Suppressor macrophage treated with lipopolysaccharide for 1 hour (primary cell): ENCODE measurements at regions not wholly inside any gene's neighbourhood (a gene's known extent, or its start where the extent isn't known, plus 50 kb on each side); places are given as distances from the start of the nearest gene placed in this dataset.
"Not testable (repeated sequence)": the region's sequence is repeated elsewhere in the genome, so short reads cannot be mapped to it uniquely, and the experiment has no call there.

ENCODE experiments used
- DNase-seq, 3 donors: peaks; one replicate each; pipeline ENCODE4 v3.0.0-alpha.2; 2020 to 2022

DNA sequence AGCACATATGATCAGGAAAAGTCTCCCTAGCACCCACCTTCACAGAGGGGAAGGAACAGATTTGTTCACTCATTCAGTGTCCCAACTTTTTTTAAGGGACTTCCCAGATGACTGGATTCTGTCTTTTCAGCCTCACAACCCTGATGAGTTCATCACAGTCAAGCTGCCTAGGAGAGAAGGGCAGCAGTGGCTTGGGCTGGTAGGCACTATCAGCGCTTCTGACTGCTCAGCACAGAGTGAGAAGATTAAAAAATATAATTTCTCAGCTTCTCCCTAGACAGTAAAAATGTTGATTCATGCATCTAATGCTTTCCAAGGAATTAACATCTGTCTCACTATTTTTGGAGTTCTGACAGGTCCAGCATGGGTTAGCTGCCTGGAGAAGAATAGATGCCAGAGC, 328.2 kb downstream of the DTHD1 start:
- peak; percentile 4 to 21 (median 4) for DNase-seq

DNA sequence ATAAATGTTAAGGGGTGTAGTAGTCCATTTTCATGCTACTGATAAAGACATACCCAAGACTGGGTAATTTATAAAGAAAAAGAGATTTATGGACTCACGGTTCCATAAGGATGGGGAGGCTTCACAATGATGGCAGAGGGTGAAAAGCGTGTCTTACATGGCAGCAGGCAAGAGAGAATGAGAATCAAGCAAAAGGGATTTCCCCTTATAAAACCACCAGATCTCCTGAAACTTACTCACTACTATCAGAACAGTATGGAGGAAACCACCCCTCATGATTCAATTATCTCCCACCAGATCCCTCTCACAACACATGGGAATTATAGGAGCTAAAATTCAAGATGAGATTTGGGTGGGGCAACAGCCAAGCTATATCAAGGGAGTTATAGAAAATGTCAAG, 329.2 kb downstream of the DTHD1 start:
- DNase-seq: no peak

DNA sequence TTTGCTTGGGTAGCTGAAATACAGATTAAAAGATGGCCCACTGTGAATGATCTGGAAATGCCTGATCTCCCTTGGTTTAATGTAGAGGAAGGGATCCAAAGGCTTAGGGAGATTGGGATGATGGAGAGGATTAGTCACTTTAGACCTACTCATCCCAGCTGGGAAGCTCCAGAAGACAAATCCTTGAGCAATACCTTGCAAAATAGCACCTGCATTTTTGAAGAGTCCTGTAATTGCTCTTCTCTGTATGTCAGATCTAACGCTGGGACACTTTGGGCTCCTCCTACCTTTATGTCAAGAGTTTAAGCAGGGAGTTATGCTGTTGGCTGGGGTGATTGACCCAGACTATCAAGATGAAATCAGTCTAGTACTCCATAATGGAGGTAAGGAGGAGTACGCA, 331.7 kb downstream of the DTHD1 start:
- DNase-seq: not testable (repeated sequence)

DNA sequence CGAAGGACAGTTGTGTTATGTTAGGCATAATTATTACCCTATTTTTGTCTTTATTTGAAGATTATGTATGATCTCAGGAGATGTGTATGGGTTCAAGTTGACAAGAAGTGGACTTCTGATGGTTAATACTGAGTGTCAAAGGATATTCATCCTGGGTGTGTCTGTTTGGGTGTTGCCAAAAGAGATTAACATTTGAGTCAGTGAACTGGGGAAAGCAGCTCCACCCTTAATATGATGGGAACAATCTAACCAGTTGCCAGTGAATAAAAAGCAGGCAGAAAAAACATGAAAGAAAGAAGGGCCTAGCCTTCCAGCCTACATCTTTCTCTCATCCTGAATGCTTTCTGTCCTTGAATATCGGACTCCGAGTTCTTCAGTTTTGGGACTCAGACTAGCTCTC, 332.6 kb downstream of the DTHD1 start:
- DNase-seq: no peak

DNA sequence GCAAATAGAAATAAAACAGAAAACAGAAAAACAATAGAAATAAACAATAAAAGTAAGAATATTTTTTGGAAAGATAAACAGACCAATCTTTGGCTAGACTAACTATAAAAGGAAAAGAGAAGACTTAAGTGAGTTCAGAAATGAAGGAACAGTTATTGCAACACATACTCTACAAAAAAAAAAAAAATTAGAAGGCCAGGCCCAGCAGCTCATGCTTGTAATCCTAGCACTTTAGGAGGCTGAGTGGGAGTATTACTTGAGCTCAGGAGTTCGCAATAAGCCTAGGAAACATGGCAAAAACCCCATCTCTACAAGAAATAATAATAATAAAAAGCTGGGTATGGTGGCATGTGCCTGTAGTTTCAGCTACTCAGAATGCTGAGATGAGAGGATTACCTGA, 336.7 kb downstream of the DTHD1 start:
- no peak for DNase-seq

DNA sequence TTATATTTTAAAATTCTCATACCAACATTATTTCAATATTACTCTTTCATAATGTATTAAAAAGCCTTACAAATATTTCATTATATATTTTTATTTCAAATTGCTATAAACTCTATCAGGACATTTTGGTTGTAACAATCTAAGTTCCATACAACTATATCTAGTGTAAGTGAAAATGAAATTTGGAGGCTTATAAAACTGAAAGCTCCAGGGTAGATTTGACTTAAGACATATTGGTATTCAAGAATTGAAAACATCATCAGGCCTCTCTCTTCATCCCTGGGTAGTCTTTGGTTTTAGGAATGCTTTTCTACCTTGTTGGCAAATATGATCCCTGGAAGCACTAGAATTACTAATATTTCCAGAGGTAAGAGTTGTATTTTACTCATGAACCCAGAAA, 342.6 kb downstream of the DTHD1 start:
- no peak for DNase-seq

DNA sequence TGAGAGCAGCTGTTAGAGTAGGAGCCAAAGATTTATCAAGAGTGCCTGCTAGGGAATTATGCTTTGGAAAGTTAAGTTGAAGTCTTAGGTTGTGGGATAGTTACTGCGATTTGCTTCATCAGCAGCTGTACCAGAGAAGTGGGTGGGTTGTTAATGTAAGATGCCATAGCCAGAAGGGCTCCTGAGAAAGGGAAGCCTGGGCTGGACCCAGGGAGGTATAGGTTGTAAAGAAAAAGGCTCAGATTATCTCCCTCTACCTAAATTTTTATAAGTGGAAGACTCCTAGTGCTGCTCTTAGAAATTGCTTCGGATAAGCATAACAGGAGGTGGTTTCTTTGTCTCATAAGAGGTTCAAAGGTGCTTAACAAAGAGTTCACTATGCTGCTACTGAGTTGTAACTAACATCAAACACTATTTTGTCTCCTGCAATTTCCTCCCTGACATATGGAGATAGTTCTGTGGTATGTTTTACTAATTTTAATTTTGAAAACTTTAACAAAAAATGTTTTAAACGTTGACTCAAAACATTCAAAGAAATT, 356.9 kb downstream of the DTHD1 start:
- no peak for DNase-seq

DNA sequence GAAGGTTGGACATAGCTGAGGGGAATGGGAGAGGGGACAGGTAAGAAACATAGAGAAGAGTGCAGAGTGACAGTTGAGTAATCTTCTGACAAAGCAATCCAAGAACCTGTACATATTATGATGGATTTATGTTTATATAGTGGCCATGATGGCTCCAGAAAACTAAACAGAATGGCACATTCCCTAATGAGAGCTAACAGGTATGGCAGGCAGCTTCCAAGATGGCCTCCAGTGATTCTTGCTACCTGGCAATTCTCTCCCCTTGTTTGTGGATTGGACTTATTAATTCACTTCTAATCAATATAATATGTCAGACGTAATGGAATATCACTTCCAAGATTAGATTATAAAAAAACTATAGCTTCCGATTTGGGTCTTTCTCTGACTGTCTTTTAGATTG, 359.5 kb downstream of the DTHD1 start:
- DNase-seq: no peak

DNA sequence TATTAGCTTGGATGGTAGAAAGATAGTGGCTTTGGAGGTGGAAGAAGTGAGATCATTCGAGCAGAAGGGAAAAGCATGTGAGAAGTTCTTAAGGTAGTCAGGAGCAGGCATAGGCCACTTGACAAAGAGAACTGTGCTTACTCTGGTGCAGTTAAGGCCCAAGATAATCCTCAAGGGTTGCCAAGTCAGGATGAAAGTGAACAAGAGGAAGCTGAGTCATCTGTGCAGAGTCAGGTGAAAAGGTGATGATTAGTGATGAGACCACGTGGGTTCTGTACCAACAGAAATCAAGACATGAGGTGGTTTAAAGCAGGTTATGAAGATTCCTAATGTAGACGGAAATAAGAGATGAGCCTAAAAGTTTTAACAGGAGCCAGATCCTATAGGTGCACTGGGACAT, 369.8 kb downstream of the DTHD1 start:
- no peak for DNase-seq

DNA sequence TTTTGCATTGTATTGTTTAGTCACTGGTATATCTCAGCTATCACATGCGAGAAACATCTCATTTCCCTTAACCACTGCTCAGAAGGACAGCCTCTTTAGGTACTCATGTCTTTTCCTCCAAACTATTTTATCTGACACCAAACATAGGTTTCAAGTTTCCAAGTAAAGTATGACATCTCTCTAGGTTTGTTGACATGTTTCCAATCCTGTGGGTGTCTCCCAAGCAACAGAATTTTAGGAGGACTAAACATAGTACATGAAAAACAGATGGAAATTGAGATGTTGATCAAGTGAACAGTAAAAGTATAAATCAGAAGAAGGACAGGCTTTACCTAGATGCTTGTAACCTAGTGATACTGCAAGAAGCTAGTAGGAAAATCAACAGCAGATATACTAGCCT, 371.4 kb downstream of the DTHD1 start:
- DNase-seq: no peak

DNA sequence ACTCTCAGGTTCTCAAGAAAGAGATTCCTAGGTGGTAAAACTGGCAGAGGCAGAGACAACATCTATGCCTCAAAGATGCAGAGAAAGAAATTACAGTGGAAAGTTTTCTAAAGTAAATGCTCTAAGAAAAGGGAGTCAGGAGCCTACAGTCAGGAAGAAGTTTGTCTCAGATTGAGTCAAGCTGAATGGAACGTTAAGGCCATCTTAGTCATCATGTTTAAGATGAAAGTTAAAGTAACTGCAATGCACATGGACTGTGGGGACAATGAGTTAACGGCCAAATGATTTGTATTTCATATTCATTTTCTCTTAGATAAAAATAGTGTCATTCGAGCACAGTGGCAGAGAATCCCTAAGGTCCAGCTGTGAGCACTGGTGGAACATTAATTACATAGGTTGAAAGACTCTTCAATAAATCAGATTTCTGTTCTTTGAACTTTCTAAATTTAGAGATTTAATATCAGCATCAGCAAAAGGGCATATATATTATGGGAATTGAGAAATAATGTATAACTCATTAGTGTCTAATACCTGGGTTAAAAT, 384.6 kb downstream of the DTHD1 start:
- DNase-seq: no peak

DNA sequence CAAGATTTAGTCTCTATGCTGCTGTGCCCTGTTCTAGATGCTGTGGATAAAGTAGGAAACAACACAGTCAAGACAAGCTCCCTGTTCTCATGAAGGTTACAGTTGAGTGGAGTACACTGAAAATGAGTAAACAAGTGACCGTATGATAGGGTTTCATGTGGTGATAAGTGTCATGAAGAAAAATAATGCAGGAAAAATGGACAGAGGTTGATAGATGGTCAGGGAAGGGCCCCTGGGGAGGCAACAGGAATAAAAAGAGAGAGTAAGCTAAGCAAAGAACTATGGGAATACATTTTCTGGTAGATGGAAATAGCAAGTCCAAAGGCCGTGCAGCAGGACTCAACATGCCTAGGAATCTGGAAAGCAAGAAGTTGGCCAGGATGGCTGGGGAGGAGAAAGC, 394.0 kb downstream of the DTHD1 start:
- no peak for DNase-seq

DNA sequence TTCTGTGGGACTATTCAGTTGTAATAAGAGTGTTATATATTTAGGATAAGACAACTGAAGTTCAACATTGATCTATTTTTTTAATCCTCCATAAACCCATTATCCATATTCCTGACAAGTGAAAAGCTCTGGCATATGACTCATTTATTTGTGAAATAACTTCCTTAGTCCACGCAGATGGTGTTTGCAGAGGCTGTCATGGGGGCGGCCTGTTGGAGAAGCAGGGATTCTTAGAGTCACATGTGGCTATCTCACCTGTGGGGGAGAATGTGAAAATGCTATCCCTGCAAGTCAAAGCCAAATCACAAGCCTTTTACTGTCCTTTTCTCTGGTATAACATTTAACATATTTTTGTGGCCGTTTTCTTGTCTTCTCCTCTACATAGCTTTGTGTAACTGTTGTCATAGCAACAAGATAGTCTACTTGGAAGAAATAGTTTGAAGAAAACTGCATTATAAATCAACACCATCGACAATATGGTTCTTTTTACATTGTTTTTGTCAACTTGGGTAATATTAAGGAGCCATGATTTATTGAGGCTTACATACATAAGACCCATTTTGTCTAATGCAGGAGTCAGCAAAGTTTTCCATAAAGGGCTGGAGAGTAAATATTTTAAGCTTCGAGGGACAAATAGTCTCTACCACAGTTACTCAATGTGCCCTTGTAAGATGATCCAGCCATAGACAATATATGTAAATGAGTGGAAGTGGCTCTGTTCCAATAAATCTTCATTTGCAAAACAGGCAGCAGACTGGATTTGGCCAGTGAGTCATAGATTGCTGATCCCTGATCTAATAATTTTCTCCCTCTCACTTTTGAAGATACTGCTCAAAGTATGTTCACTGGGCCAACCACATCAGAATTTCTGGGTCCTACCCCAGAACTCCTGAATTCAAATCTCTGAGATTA, 395.0 kb downstream of the DTHD1 start:
- no peak for DNase-seq

DNA sequence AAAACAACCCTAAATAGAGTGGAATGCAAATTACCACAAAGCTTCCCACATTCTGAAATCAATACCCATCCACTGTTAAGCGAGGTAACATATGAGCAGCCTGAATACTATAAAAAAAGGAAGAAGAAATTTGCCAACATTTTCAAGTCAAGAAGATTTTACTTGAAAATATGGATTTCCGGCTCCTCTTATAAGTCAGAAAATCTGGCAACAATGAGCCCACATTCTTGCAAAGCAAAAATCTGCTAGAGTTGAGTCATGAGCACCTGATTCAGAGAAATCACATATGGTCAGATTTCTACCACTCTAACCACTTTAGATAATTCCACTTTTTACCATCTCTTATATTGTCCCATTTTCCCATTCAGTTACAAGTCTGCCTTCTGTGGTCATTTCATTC, 395.7 kb downstream of the DTHD1 start:
- DNase-seq: no peak

DNA sequence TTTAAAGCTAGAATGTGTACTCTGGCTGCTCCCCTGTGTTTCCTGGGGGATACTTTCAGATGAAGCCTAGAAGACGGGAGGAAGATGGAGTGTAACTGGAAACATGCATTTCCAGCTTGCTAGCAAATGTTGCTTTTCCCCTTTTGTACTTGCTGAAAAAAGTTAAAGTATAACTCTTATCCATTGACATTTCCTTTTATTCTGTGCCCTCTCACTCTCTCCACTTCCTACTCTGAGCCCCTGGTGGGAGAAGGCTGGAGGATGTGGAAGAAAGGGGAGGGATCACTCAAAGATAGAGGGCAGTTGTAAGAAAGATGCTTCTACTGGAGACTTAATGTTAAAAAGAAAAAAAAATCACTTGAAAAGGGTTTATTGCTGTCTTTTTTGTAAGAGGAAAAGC, 396.5 kb downstream of the DTHD1 start:
- no peak for DNase-seq

DNA sequence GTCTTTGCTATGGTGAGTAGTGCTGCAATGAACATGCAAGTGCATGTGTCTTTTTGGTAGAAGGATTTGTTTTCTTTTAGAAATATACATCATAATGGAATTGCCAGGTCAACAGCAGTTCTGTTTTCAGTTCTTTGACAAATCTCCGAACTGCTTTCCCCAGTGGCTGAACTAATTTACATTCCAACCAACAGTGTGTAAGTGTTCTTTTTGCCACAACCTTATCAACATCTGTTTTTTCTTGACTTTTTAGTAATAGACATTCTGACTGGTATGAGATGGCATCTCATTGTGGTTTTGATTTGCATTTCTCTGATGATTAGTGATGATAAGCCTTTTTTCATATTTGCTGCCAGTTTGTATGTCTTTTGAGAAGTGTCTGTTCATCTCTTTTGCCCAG, 406.3 kb downstream of the DTHD1 start:
- DNase-seq: no peak

DNA sequence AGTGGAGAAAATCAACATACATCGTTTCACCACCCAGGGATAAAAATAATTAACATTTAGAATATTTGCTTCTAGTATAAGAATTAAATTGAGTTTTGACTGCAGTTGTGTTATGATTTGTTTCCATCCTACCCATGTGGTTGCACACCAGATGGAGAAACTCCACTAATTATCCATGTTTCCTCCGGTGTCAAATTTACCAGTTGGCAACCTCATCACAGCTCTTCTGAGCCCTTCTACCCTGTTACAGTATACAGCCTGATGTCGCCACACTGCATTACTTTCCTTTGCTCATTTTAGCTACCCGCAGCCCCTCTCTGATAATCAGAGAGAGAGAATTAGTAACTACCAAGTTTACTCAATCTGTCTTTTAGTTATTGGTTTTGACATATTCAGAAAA, 411.2 kb downstream of the DTHD1 start:
- DNase-seq: no peak

DNA sequence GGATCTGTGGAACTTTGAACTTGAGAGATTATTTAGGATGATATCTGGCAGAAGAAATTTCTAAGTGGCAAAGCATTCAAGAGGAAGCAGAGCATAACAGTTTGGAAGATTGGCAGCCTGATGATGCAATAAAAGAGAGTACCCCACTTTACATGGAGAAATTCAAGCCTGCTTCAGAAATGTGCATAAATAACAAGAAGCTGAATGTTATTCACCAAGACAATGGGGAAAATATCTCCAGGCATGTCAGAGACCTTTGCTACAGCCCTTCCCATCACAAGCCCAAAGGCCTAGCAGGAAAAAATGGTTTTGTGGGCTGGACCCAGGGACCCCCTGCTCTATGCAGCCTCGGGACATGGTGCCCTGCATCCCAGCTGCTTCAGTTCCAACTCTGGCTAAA, 420.8 kb downstream of the DTHD1 start:
- no peak for DNase-seq

DNA sequence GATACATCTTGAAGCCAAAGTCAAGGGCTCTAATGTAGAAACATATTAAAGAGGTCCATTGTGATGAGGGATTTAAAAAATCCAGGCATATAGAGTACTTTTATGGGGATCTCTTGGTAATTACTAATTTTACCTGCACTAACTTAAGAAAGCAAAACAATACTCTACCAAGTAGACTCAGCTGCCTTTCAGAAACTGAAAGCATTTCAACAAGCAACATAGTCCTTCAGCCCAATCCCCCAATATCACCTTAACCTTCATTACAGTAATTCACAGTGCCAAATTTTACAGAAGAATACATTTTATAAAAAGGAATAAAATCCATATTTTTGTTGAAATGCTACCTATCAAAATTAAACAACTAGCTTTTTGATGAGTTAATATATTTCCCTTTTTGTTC, 422.9 kb downstream of the DTHD1 start:
- DNase-seq: no peak

DNA sequence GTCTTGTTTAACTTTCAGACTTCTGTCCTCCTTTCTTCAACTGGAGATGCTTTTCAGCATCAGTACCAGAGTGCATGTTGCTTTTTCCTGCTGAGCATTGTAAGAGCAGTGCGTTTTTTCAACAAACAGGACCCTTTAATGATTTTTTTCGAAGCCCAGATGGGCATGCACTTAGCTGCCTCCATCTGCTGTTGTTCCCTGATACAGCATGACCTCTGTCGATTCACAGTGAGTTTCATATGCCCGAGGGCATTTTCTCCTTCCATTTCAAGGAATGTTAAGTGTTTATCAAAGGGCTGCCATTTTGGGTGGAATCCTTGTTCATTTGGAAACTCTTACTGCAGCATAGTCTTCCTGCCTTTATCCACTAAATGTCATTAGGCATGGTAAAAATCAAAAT, 428.6 kb downstream of the DTHD1 start:
- no peak for DNase-seq

DNA sequence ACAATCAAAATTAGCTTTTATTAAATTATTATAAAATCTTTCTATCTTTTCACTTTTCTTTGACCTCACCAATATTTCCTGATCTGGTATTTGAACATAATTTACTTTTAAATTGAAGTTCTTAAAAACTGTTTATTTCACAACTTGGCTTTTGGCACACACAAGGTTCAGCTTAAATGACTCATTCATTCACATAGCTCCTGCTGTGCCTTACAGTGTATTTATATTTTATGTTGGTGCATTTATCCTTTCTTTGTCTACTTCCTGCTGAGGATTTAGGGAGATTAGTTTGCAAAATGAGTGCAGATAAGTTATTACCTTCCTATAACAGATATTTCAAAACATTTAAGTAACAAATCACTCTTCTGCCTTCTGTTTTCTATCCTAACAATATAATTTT, 430.6 kb downstream of the DTHD1 start:
- DNase-seq: no peak

DNA sequence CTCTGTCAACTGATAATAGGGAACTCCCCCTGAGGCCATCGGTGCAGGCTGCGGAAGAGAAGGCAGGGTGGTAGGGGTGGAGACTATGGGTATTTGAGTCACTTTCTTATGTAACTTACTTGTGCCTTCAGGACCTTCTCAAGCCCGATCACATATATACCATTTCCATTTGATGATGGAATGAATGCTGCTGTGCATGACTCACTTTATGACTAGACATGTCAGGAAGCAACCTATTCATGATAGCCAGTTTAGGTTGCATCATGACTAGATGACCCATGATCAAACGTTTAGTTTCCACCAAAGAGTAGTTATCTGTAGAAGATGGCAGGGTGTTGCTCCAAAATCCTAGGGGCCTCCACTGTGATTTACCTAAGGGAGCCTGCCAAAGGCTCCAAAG, 435.5 kb downstream of the DTHD1 start:
- DNase-seq: no peak

DNA sequence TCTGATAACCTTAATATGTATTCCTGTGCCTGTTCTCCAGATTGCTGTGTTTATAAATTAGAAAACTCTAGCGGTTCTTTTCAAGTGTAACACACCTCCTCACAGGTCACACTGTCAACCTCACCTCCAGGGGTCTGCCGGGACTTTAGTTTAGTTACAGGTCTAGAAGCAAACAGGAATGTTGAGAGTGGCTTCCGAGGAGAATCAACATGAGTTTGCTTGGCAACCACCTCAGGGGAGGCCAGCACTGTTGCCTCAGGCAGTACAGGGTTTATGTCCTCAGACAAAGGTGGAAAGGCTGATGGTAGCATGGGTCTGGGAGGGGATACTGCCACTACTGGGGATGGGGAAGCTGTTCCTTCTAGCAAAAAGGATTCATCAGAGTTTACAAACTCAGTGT, 438.0 kb downstream of the DTHD1 start:
- DNase-seq: no peak

DNA sequence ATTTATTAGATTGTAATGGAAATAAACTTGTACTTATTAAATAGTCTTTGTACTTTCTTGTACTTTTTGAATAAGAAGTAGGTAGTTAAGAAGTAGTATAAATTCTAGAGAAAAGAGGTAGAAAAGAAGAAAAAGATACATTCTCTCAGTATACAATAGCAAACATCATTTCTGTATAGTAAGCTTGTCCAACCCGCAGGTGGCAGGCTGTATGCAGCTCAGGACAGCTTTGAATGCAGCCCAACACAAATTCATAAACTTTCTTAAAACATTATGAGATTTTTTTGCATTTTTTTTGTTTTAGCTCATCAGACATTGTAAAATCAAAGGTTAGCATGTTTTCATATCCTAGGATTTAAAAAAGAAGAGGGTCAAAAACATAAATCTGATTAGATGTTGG, 441.6 kb downstream of the DTHD1 start:
- no peak for DNase-seq

DNA sequence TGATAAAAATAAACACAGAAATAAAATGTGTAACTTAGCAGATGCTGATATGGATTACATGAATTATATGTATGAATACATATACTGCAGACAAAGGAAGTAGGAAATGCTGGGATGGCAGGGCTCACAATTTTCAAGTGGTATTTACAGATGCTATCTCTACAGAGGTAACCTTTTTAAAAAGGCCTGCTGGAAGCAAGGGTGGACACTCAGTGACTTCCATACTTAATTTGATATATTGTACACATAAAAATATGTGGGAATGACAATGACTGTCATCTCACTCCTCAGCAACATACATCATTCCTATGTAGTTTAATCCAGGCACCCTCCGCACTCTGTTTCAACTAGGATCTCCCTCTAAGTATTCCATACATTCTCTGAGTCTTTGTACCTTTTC, 452.9 kb downstream of the DTHD1 start:
- DNase-seq: no peak
